DOHH2 (cell line): ENCODE measurements at regions not wholly inside any gene's neighbourhood (a gene's known extent, or its start where the extent isn't known, plus 50 kb on each side); places are given as distances from the start of the nearest gene placed in this dataset.

ENCODE experiments used
- CTCF ChIP-seq: fragments of 200-600 bp; sonication (generic); IDR thresholded peaks from one replicate; pipeline ENCODE4 v1.5.1; 2014; ENCODE audit warnings: antibody characterized with exemption, mild to moderate bottlenecking, low read depth, low read length; ENCODE audit not compliant: poor library complexity, severe bottlenecking
- EZH2phosphoT487 ChIP-seq: fragments of 200-600 bp; sonication (generic); IDR thresholded peaks from 2 replicates; pipeline ENCODE4 v1.6.1; 2017; ENCODE audit warnings: borderline replicate concordance, mild to moderate bottlenecking, antibody characterized with exemption, low read length, moderate library complexity, mixed read lengths

GRCh38 chr4:121455285-121455684 is 74.5 kb upstream of the QRFPR start:
- TF ChIP-seq CTCF (no peak), EZH2phosphoT487 (no peak)
